GM21381 (cell line): ENCODE measurements at regions not wholly inside any gene's neighbourhood (a gene's known extent, or its start where the extent isn't known, plus 50 kb on each side); places are given as distances from the start of the nearest gene placed in this dataset.
"Not testable (repeated sequence)": the region's sequence is repeated elsewhere in the genome, so short reads cannot be mapped to it uniquely, and the experiment has no call there.

ENCODE experiments used
- ATAC-seq: cut with Tn5 transposase; IDR thresholded peaks from one replicate; pipeline ENCODE4 v1.9.1; 2021; ENCODE audit warnings: mild to moderate bottlenecking, moderate library complexity; ENCODE audit not compliant: unreplicated experiment

DNA sequence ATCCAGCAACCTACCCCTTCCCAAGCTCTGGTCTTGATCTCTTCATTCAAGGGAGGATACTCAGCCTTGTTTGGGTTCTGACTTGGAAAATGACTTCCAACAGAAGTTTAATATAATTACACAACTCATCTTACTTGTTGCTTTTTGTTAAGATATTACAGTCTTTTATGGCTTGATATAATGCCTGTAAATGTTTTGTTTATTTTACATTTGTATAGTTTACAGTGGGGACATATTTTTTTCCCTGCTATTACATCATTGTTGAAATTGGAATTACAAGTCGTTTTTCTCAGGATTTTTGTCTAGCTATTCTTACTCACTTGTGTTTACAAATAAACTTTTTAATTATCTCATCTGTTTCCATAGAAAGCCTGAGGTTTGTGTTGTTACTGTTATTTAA is 436.0 kb downstream of the CNTNAP4 start:
- no peak for ATAC-seq

DNA sequence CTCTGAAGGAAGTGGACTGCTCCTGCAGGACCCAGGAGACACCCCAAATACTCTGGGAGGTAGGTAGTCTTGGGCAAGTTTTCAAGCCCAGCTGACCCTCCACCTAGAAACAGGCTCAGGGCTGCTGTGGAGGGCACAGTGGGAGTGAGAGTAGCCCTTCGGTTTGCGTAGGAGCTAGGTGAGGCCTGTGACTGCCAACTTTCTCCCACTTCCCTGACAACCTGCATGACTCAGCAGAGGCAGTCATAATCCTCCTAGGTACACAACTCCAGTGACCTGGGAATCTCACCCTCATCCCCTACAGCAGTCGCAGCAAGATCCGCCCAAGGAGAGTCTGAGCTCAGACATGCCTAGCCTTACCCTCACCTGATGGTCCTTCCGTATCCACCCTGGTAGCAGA is 439.1 kb downstream of the CNTNAP4 start:
- ATAC-seq: not testable (repeated sequence)

DNA sequence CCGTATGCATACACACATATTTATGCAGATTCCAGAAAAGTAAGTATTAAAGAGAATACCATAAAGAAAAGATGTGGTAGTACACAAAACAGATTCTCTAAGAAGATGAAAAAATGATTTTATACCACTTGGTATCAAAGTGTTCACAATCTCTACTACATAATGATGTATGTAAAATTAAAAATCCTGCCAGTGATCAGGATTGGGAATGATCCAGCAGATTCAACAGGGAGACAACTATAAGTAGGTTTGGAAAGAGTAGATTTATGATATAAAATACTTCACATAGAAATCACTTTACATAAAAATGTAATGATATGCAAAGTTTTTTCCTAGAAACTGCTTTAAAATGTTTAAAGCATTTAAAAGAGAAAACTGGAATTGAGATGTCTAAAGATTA is 447.0 kb downstream of the CNTNAP4 start:
- ATAC-seq: no peak

DNA sequence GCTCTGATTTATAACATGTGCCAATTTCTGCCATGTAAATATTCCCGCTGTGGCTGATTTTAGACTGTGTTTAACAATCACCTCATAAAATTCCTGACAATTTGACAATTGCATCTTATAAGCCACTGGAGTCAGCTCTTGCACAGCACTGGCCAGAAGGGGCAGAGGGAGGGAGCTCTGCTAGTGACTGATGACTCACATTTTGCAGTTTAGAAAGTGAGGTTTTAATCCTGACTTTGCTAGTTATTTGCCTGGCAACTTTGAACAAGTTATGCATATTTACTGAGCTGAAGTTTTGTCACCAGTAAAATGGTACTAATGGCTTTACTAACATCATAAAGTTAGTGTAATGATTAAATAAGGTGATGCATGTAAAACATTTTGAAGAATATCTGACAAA is 452.3 kb downstream of the CNTNAP4 start:
- ATAC-seq: no peak

DNA sequence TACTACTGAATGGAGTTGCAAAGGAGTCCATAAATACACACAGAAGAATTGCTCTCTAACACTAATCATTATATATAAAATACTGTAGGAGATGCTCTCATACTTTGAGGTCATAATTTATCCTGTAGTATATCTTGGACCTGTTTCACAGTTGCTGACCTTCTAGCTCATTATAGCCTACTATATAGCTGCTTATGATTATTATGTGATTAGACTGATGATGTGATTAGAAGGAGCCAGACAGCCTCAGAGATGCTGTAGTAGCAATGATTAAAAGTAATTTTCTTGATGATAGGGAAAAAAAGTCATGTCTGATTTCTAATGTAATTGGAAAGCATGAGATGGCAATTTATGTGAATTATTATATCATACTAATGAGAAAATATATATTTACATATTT is 455.7 kb downstream of the CNTNAP4 start:
- ATAC-seq: no peak

DNA sequence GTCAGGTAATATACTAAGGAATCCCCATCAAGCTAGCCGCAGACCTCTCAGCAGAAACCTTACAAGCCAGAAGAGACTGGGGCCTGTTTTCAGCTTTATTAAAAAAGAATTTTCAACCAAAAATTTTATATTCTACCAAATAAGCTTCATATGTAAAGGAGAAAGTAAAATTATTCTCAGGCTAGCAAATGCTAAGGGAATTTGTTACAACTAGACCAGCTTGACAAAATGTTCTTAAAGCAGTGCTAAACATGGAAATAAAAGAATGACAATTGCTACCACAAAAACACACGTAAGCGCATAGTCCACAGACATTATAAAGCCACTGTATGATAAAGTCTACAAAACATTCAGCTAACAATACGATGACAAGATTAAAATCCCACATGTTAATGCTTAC is 449.4 kb upstream of the MON1B start:
- ATAC-seq: no peak

DNA sequence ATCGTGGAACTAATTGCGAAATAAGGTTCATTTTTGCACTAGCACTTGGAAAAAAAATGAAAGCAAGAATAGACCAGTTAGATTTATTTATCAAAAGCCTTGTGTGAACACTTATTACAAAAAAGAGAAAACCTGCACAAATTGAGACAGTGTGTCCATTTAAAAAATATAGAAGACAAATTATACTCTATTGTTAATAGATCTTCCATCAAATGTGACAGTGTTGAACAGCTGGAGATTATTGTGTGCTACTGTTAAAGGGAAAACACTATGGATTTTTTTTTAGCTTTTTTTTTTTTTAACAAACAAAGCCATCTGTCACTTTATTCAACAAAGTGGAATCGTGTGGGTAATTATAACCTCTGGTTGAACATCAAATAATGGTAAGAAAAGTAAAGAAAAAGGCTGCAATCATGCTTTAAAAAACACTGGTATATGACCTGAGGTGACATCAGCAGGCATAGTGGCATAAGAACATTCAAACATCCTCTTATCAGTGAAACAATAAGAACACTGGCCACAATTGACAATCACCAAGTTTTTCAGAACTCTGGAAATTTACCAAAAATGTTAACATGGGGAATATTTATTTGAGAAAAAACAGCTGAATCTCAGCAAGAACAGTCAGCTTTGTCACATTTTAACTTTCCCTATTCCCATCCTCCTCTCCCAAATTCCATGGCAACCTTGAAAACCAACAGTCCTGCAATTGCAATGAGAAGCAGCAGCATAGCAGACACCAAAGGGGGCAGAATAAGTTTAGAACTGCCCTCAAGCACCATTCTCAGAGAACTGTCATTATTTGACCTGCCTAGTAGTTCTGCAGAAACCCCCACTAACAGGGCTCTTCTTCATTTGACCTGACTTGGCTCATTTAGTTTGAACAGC is 442.3 kb upstream of the MON1B start:
- ATAC-seq: no peak

DNA sequence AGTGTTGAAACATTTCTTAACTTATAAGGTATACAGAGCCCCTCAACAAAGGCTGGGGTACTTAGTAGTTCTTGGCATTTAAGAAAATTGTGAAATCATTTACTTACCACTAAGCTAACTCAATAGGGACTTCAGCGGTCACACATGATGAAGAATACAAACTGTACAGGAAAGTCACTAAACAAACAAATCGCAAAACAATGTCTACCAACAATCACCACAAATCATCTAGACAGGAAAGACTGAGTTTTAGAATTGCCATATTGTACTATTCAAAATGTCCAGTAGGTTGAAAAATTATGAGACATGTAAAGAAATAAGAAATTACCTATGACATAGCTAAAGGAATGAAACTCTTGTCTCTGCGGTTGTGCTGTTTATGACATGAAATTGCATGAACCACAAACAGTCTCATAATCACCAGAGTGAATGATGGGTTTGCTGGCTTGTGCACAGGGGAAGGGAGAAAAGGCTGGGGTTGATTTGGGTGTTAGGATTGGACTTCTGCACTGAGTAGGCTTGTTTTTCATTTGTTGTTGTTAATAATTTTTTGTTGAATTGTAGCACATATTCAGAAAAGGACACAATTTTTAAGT is 441.1 kb upstream of the MON1B start:
- no peak for ATAC-seq

DNA sequence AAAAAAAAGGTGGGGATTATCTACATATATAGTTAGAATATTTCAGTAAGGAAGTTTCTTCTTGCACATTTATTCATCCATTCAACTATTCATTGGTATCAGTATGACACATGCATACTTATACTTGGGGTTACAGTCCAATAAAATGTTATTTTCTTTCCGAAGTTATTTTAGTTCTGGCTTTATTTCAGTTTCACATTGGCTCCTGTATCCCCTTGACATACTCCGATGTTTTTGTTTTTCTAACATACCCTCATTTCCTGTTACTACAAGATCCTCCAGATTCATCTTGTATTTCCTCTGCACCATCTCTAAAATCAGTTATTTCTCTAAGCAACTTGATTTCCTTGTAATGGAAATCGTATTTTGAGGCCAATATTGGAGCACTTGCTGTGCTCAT is 435.5 kb upstream of the MON1B start:
- ATAC-seq: no peak

DNA sequence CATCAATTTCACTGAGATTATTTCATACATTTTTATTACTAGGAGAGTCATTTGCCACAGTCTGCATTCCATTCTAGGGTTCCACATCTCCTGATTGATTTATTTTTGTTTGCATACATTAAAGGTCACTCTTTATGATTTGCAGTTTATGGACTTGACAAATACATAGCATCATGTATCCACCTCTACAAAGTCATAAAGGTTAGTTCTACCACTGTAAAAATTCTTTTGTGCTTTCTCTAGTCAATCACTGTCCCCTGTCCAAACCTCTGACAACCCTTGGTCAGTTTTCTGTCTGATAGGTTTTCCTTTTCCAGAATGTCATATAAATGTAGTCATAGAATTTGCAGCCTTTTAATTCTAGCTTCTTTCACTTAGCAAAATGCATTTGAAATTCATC is 434.6 kb upstream of the MON1B start:
- ATAC-seq: no peak

DNA sequence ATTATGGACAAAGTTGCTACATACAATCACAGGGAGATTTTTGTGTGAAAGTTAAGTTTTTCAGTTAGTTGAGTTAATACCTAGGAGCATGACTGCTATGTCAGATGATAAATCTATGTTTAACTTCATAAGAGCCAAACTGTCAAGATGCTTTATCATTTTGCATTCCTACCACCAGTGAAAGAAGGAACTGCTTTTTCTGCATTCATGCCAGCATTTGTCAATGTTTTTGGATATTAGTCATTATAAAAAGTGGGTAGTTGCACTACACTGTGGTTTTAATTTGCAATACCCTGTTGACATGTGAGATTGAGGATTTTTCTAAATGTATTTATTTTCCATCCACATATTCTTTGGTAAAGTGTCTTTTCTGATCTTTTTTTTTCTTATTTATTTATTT is 434.0 kb upstream of the MON1B start:
- ATAC-seq: no peak

DNA sequence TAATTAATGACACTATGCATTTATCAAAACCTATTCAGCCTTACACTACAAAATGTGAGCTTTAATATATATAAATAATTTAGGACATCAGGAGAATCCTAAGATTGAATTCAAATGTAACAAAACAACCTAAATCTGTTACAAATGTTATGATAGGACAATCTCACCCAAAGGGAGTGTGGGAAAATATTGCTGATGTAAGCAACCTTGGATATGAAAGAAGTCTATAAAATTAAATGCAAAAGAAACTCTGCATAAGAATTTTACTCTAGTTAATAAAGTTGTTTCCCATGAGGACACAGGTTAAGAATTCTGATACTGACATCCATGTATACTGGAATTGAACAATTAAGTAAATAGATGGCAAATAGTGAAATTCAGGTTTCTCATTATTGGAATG is 424.5 kb upstream of the MON1B start:
- ATAC-seq: no peak

DNA sequence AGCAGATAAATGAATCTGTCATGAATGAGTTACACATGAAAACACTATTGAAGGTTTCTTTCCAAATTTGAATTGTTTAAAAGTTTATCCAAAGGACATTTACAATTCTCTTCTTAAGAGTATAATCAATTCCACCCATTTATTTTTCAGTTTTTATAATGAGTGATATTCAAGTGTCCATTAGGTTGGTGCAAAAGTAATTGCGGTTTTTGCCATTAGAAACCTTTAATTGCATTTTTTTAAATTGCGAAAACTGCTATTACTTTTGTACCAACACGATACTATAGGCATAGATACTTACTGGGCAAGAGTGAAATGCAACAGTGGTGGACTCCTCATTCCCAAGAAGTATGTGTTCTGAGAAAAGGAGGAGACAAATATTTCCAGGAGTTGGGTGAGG is 422.7 kb upstream of the MON1B start:
- no peak for ATAC-seq

DNA sequence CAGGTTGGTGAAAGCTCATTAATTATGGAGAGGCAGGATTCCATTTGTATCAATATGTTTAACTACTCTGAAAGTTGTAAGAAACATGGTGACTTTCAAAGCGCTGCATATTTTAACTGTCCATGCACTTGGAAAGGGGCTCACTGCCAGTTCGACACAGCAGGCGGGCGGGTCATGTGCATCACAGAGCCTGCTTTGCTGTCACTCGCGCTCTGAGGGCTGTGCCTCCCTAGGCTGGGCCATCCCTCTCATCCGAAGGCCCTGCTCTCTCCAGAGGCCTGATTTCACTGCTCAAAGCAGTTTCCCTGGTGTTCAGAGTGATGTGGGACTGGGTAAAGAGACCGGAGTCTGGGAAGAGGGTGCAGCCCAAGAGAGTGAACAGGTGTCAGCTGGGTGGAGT is 422.0 kb upstream of the MON1B start:
- no peak for ATAC-seq

DNA sequence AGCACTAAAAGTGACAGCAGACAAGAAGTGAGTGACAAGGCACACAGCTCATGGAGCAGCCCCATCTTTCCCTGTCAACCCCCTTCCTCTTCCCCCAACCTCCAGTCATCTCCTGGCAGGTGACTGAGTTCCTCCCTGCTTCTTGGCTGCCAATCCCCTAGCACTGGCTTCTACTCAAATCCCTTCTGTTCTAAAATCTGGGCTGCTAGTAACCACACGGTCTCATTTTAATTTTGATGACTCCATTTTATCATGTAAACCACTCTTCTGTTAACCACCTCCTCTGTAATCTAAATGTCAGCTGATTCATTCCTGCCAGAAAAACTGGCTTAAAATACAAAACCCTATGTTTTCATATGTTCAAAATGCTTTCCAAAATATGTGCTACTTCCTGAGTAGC is 419.8 kb upstream of the MON1B start:
- ATAC-seq: no peak

DNA sequence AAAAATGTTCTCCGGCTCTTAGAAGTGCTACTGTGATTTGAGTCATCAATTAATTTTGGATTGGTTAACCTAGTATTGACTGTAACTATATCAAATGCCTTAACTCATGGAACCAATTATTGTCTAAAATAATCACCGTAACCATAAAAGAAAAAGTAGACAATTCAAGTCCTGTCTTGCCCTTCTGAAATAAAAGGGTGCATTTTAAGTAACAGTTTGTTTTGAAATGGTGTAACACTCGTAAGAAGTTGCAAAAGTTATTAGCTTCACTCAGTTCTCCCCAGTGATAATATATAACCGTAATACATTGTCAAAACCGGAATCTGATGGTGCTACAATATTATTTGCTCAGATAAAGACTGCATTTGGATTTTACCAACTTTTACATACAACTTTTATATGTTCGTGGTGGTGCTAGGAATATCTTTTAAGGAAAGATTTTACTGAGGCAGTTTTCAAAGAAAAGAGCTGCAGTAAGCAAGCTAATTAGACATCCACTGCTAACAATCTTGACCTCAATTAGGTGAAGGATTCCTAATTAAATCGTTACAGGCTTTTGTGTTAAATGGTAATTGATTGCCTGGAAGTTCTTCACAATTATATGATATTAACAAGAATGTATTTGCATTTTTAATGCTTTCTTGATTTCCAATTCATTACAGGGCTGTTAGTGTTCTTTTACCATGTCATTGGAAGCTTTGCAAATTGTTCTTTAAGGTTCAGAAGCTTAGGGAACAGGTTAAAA is 413.1 kb upstream of the MON1B start:
- ATAC-seq: no peak

DNA sequence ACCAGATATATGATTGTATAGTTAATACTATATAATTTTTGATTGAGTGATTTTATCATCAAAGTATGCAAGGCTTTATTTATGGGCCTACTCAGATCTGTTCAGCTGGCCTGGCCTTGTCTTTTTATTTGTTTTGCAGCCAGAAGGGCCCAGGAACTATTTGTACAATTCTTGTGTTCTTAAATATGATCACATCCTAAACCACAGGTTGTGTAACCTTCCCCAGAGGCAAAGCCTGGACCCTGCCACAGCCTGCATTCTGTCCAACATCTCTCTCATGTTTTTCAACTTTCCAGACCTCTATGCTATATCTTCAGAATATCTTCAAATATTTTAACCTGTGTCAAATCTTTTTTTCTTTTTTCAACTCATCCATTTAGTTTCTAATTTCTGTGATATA is 410.4 kb upstream of the MON1B start:
- ATAC-seq: no peak

DNA sequence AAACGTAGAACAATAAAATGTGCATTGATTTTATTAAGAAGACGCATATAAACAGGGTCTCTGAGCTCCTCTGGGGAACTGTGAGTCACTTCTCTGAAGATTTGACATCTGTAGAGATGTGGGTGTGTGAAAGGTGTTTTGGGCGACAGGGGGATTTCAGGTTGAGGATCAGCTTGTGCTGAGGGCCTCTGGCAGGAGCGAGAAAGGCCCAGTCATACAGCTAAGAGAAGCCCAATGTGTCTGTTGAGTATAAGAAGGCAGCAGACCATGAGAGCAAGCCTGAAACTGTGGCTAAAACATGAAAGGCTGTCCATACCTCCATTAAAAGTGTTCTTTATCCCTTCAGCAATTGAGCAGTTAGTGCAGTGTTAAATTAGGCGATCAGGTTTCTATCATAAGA is 406.5 kb upstream of the MON1B start:
- no peak for ATAC-seq

DNA sequence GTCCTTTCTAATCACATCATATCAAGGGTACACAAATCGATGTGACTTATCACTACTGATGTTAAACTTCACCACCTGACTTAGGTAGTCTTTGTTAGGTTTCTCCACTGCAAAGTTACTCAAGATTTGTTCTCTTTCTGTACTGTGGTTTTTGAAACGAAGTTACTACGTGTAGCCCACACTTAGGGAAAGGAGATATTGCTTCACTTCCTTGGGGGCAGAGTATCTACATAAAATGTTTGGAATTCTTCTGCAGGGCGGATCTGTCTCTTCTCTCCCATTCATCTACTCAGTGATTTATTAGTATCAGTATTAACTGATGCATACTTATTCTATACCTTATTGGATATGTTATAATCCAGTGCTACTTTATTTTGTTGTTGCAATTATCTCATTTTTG is 403.6 kb upstream of the MON1B start:
- no peak for ATAC-seq

DNA sequence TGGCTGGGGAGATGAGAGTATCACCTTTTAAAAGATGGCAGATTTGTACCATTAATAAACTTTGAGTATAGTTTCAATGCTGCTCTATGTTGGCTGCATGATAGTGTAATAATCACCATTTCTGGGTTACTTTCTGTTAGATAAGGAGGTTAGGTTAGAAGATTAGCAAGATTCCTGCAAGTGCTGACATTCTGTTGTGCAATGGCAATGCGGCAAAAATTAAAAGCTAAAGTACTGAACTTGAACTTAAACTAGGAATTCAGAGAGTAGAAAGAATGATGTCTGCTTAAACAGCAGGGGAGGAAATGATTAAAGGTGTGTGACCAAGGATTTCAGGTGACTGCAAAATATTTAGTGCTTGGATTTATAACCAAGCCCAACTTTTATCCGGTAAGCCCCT is 399.8 kb upstream of the MON1B start:
- no peak for ATAC-seq

DNA sequence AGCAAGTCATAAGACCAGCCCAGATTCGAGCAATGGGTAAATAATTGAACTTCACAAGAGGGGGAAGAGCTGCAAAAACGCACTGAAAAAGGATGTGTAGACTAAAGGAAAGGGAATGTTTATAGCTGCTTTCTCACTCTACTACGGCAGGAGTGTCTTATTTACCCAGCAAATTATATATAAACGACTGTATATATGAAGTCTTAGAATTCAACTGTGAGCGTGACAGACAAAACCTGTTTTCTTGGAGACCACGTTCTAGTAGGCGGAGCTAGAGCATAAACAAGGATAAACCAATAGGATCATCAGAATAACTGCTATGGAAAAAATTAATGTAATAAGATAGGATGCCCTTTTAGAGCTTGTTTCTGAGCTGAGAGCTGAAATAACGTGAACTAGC is 394.6 kb upstream of the MON1B start:
- ATAC-seq: no peak

DNA sequence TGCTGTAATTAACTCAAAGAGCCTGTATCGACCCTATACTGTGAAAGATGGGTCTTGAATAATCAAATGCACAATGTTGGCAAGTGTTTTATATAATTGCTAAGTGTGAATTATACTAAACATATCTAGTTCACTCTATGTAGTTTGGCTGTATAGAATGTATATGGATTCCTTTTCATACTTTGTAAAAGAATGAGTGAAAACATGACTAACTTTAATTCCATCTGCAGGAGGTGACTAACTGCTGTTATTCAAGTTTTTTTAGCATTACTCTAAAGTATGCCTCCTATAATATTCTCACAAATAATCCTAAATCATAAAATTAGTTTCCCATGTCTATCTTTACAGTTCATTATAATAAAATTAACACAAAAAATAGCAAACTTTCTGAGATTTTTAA is 394.0 kb upstream of the MON1B start:
- no peak for ATAC-seq
